Adipocyte (in vitro differentiated cells): ENCODE measurements at regions not wholly inside any gene's neighbourhood (a gene's known extent, or its start where the extent isn't known, plus 50 kb on each side); places are given as distances from the start of the nearest gene placed in this dataset.
A peak's percentile ranks its signal among the peaks of the same experiment; 100 is the strongest.

ENCODE experiments used
- DNase-seq: peaks from one replicate; pipeline ENCODE4 v3.0.0-alpha.2; 2015; ENCODE audit warnings: low read depth
- H3K27me3 ChIP-seq: replicated peaks from 2 replicates; pipeline ENCODE4 v1.7.0; 2013; ENCODE audit warnings: mild to moderate bottlenecking, low read length, moderate library complexity; ENCODE audit not compliant: control insufficient read depth, insufficient read depth
- H3K36me3 ChIP-seq: 2 replicates; pipeline ENCODE4 v1.7.0; 2013; ENCODE audit warnings: low read length, mild to moderate bottlenecking, moderate library complexity; ENCODE audit not compliant: control insufficient read depth, insufficient read depth, severe bottlenecking
- H3K4me1 ChIP-seq: 2 replicates; pipeline ENCODE4 v1.7.0; 2013; ENCODE audit warnings: mild to moderate bottlenecking, low read length, moderate library complexity; ENCODE audit not compliant: control insufficient read depth, insufficient read depth
- H3K4me3 ChIP-seq: 2 replicates; pipeline ENCODE4 v1.7.0; 2013; ENCODE audit warnings: mild to moderate bottlenecking, low read length, moderate library complexity
- H3K9ac ChIP-seq: 2 replicates; pipeline ENCODE4 v1.7.0; 2013; ENCODE audit warnings: mild to moderate bottlenecking, low read length, moderate library complexity
- H3K9me3 ChIP-seq: 2 replicates; pipeline ENCODE4 v1.7.0; 2013; ENCODE audit warnings: mild to moderate bottlenecking, low read length, moderate library complexity; ENCODE audit not compliant: control insufficient read depth

- no peak for DNase-seq
These were observed 120.6 kb upstream of the CHST15 start for GRCh38 chr10:124213899-124214510.

GRCh38 chr10:124213471-124213870 lies 120.1 kb upstream of the CHST15 start:
- Histone ChIP-seq H3K36me3 (no peaks in the 10 kb centered on the region), H3K4me1 (no peaks in the 10 kb centered on the region), H3K4me3 (no peak overlapping the region), H3K9me3 (peaks cover 12% of the 10 kb centered on the region), H3K9ac (no peak overlapping the region), H3K27me3 (peaks cover 41% of the 10 kb centered on the region)
- peak; percentile 55 for DNase-seq

More at GRCh38 chr10:124213899-124214510, 120.6 kb upstream of the CHST15 start:
- Histone ChIP-seq H3K4me1 (no peaks in the 10 kb centered on the region), H3K4me3 (no peak overlapping the region), H3K27me3 (peaks cover 46% of the 10 kb centered on the region), H3K9me3 (peaks cover 12% of the 10 kb centered on the region), H3K36me3 (no peaks in the 10 kb centered on the region), H3K9ac (no peak overlapping the region)

GRCh38 chr10:124212702-124213101 lies 119.3 kb upstream of the CHST15 start:
- no peaks in the 10 kb centered on the region for H3K4me1 ChIP-seq
- H3K9me3 ChIP-seq, result peaks cover 12% of the 10 kb centered on the region
- H3K9ac ChIP-seq, result no peak overlapping the region
- H3K27me3 ChIP-seq, result peaks cover 37% of the 10 kb centered on the region
- H3K4me3 ChIP-seq, result no peak overlapping the region
- H3K36me3 ChIP-seq, result no peaks in the 10 kb centered on the region
- DNase-seq, result no peak

DNA sequence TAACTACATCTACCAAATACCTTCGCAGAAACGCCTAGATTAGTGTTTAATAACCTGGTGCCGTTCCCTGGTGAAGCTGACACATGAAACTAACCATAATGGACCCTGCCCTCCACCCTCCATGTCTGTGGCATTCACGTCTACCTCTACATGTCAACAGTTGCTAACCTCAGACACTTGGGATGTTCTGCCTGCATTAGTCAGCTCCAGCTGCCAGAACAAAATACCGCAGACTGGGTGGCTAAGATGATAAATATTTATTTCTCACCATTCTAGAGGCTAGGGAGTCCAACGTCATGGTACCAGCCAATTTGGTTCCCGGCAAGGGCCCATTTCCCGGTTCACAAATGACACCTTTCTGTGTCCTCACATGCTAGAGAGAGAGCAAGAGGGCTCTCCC lies 118.5 kb upstream of the CHST15 start:
- DNase-seq, result peak; percentile 11
- Histone ChIP-seq H3K36me3 (no peaks in the 10 kb centered on the region), H3K4me1 (no peaks in the 10 kb centered on the region), H3K4me3 (no peak overlapping the region), H3K9ac (no peak overlapping the region), H3K9me3 (peaks cover 12% of the 10 kb centered on the region), H3K27me3 (peaks cover 29% of the 10 kb centered on the region)

DNA sequence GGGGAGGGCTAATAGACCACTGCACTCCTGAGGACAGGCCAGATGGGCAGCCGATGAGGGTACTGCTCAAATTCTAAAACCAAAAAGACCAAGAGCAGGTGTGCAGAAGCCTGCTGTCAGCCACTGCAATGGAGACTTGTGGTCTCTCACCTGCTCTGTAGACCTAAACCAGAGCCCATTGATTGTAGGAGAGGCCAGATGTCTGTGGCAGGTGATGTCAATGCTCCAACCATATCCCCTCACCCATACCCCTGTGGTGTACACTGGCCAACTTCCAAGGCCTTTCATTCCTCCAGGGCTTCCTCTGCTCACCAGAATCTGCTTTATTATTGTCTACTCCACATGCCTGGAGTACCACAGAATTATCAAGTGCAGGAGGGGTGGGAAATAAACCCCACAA lies 116.9 kb upstream of the CHST15 start:
- H3K9ac ChIP-seq, result no peak overlapping the region
- no peaks in the 10 kb centered on the region for H3K36me3 ChIP-seq
- H3K4me3 ChIP-seq, result no peak overlapping the region
- H3K4me1 ChIP-seq, result no peaks in the 10 kb centered on the region
- H3K27me3 ChIP-seq, result peaks cover 18% of the 10 kb centered on the region
- peaks cover 11% of the 10 kb centered on the region for H3K9me3 ChIP-seq
- no peak for DNase-seq

DNA sequence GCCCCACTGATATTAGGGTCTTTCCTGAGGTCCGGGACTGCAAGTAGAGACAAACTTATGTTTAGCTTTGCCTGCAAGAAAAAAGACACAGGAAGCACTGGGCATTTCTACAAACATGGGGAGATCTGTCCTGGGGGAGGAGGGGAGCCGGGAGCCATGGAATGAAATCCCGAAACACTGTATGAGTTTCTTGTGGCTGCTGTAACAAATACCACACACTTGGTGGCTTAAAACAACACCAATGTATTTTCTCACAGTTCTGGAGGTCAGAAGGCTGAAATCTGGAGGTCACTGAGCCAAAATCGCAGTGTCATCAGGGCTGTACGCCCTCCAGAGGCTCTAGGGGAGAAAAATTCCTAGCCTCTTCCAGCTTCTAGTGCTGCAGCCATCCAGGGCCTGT lies 114.0 kb upstream of the CHST15 start:
- Histone ChIP-seq H3K9ac (no peak overlapping the region), H3K4me3 (no peak overlapping the region), H3K4me1 (no peaks in the 10 kb centered on the region), H3K36me3 (no peaks in the 10 kb centered on the region), H3K9me3 (peaks cover 15% of the 10 kb centered on the region), H3K27me3 (peaks cover 16% of the 10 kb centered on the region)
- no peak for DNase-seq

- no peak overlapping the region for H3K4me3 ChIP-seq
- no peaks in the 10 kb centered on the region for H3K36me3 ChIP-seq
- peaks cover 14% of the 10 kb centered on the region for H3K27me3 ChIP-seq
- no peaks in the 10 kb centered on the region for H3K4me1 ChIP-seq
- no peak for DNase-seq
- H3K9ac ChIP-seq, result no peak overlapping the region
- H3K9me3 ChIP-seq, result peaks cover 15% of the 10 kb centered on the region
These were observed 113.2 kb upstream of the CHST15 start for GRCh38 chr10:124206616-124207015.

DNA sequence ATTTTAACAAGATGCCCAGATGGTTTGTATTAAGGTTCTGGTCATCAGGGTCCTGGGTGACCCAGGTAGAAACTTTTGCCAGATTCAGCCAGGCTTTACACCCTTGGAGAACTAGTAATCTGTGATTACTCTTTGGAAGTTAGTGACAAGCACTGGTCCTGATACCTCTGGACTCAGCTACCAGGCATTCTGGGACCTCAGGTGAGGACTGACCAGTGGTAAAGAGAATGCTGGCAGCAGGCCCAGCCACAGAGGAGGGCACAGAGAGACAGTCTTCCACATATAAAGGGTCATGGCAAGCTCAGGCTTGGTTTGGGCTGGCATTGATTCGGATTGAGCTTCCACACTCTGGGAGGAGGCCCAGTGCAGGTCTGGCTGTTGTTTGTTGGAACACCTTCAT lies 112.0 kb upstream of the CHST15 start:
- peaks cover 12% of the 10 kb centered on the region for H3K27me3 ChIP-seq
- no peak overlapping the region for H3K4me3 ChIP-seq
- no peaks in the 10 kb centered on the region for H3K4me1 ChIP-seq
- no peak for DNase-seq
- H3K9me3 ChIP-seq, result peaks cover 8% of the 10 kb centered on the region
- no peaks in the 10 kb centered on the region for H3K36me3 ChIP-seq
- H3K9ac ChIP-seq, result no peak overlapping the region

DNA sequence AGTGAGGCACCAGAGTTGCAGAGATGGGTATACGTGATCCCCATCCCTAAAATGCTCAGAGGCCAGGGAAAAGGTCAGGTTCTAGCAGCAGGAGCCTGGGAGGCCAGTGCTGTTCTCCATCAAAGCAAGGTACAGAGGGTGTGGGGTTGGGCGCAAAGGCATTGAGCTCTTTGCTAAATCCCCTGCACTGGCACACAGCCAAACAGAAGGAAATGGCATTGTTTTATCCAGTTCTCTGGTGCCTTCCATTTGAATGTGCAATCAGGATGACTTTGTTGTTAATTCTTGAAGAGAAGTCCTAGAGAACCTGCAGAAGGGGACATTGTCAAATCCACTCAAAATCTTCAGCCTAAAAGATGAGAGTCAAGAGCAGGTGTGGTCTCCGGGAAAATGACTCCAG lies 111.3 kb upstream of the CHST15 start:
- Histone ChIP-seq H3K36me3 (no peaks in the 10 kb centered on the region), H3K9me3 (peaks cover 8% of the 10 kb centered on the region), H3K4me3 (no peak overlapping the region), H3K4me1 (no peaks in the 10 kb centered on the region), H3K9ac (no peak overlapping the region), H3K27me3 (peaks cover 11% of the 10 kb centered on the region)
- no peak for DNase-seq

DNA sequence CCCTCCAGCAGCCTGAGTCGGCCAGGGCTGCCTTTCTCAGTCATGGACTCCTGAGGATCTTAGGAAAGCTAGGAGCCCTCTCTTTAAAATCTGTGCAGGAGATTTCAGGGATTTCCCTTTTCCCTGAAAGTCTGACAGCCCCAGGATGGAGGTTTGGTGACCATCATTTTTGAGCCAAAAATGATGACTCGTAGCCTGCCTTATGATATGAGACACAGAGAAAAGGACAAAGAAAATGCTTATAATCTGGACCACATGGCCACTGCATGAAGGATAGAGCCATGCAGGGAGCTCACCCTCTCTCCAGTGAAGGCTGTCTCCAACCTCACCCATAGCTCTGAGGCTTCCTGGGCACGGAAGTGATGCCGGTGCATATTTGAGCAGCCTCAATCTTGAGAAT lies 106.6 kb upstream of the CHST15 start:
- Histone ChIP-seq H3K4me3 (no peak overlapping the region), H3K4me1 (peaks cover 10% of the 10 kb centered on the region), H3K36me3 (no peaks in the 10 kb centered on the region), H3K27me3 (peaks cover 4% of the 10 kb centered on the region), H3K9me3 (peaks cover 8% of the 10 kb centered on the region), H3K9ac (no peak overlapping the region)
- DNase-seq, result peak; percentile 51

DNA sequence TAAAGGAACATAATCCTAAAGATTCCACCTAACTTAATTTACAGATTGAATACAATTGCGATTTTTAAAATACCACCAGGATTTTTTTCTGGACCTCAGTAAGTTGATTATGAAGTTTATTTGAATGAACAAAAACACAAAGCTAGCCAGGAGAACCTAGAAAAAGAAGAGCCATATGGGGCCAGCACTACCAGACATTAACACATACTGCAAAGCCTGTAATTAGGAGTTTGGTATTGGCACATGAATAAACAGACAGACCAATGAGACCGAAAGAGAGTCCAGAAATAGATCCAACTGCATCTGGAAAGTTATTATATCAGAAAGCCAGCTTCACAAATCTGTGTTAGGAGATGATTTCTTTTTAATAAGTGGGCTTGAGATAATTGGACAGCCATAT lies 105.5 kb upstream of the CHST15 start:
- DNase-seq, result no peak
- Histone ChIP-seq H3K4me3 (no peak overlapping the region), H3K36me3 (no peaks in the 10 kb centered on the region), H3K9ac (no peak overlapping the region), H3K9me3 (peaks cover 8% of the 10 kb centered on the region), H3K4me1 (peaks cover 10% of the 10 kb centered on the region), H3K27me3 (peaks cover 4% of the 10 kb centered on the region)

- Histone ChIP-seq H3K4me1 (peaks cover 10% of the 10 kb centered on the region), H3K9me3 (peaks cover 5% of the 10 kb centered on the region), H3K27me3 (peaks cover 4% of the 10 kb centered on the region), H3K9ac (no peak overlapping the region), H3K36me3 (no peaks in the 10 kb centered on the region), H3K4me3 (no peak overlapping the region)
- DNase-seq, result no peak
These were observed 104.7 kb upstream of the CHST15 start for GRCh38 chr10:124198125-124198501.
